ENCODE measurements at regions not wholly inside any gene's neighbourhood (a gene's known extent, or its start where the extent isn't known, plus 50 kb on each side); places are given as distances from the start of the nearest gene placed in this dataset.

DNA sequence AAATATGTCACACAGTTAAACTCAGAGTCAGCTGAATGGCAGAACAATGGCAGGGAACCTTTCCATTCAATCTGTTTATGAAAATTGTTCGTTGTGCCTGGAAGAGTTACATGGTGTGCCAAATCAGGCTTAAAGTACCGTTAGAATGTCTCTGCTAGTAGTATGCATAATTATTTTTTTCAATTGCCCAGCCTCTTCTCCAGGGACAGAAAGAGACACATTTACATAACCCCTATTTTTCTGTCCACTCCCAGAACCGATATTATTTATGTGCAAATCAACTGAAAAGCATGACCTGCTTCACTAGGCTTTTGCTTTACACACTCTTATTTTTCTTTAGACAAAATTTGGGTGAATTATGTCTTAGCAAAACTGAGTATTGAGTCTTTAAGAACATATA lies 459.1 kb downstream of the EFNA5 start:
- intact Hi-C loops (cut with DNase I) = no loop called here
- H3K27me3 ChIP-seq (ENCODE audit: insufficient read depth in 3 of 3, low read length in 2 of 3) = no peaks in the 10 kb centered on the region
- no peak overlapping the region for H3K27ac ChIP-seq
- TF ChIP-seq, protein P1, sequence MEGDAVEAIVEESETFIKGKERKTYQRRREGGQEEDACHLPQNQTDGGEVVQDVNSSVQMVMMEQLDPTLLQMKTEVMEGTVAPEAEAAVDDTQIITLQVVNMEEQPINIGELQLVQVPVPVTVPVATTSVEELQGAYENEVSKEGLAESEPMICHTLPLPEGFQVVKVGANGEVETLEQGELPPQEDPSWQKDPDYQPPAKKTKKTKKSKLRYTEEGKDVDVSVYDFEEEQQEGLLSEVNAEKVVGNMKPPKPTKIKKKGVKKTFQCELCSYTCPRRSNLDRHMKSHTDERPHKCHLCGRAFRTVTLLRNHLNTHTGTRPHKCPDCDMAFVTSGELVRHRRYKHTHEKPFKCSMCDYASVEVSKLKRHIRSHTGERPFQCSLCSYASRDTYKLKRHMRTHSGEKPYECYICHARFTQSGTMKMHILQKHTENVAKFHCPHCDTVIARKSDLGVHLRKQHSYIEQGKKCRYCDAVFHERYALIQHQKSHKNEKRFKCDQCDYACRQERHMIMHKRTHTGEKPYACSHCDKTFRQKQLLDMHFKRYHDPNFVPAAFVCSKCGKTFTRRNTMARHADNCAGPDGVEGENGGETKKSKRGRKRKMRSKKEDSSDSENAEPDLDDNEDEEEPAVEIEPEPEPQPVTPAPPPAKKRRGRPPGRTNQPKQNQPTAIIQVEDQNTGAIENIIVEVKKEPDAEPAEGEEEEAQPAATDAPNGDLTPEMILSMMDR (IDR thresholded peaks at IDR 0.05) = no peak
- H3K4me3 ChIP-seq = no peak overlapping the region
- DNase-seq (no peak), ATAC-seq (no peak)
- 43 to 56% (median 43%) methylated on average over 3 of the region's 3 CpGs for WGBS, 3 donors
- H3K9me3 ChIP-seq = no peaks in the 10 kb centered on the region
- no peaks in the 10 kb centered on the region for H3K36me3 ChIP-seq (ENCODE audit: insufficient read depth in 1 of 2, low read depth in 1 of 2)
- peaks cover 5% of the 10 kb centered on the region for H3K4me1 ChIP-seq

DNA sequence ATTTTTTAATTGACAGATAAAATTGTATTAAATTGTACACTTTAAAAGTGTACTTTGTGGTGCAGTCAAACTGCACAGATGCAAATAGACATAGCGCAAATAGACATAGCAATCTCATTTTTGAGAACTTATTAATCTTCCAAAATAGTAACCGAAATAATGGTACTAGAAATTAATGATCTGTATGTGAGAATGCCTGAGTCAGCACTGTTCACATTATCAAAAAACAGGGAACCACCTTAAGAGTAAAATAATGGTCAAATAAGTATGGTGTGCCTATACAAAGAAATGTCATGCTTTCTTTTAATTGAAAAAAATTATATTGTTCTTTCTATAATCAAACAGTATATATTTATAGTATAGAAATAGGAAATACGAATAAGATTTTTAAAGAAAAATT lies 461.9 kb downstream of the EFNA5 start:
- peaks cover 7% of the 10 kb centered on the region for H3K4me1 ChIP-seq
- H3K4me3 ChIP-seq = no peak overlapping the region
- no peak for ATAC-seq
- no peaks in the 10 kb centered on the region for H3K36me3 ChIP-seq (ENCODE audit: insufficient read depth in 1 of 2, low read depth in 1 of 2)
- DNase-seq = no peak
- intact Hi-C loops (cut with DNase I) = no loop called here
- H3K27me3 ChIP-seq (ENCODE audit: insufficient read depth in 3 of 3, low read length in 2 of 3) = no peaks in the 10 kb centered on the region
- TF ChIP-seq, protein P1 (IDR thresholded peaks at IDR 0.05) = no peak
- 94 to 97% (median 96%) methylated on average over 3 of the region's 3 CpGs for WGBS, 3 donors
- no peaks in the 10 kb centered on the region for H3K9me3 ChIP-seq
- H3K27ac ChIP-seq = no peak overlapping the region

- ATAC-seq = no peak
- 57 to 70% (median 58%) methylated on average over 5 of the region's 5 CpGs for WGBS, 3 donors
Observed at GRCh38 chr5:107204413-107204812, 466.3 kb downstream of the EFNA5 start.

DNA sequence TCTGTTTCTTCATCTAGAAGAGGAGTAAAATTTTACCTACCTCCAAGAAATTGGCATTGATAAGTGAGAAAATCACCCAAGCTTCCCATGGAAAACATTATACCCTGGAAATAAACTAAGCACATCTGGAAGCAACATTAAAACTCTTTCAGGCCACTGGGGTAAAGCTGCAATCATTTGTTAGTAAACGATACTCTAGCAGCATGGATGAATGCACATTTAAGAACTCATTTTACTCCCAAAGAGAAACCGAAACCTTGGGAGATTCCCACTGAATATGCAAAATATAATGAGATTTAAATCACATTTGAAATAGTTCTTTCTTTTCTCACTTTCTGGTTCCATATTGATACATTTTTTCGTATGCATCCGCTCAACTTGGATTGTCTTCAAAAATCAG lies 467.5 kb downstream of the EFNA5 start:
- intact Hi-C loops (cut with DNase I) = no loop called here
- no peak overlapping the region for H3K4me3 ChIP-seq

More at GRCh38 chr5:107204413-107204812, 466.3 kb downstream of the EFNA5 start:
- TF ChIP-seq, protein P1 (IDR thresholded peaks at IDR 0.05) = no peak
- no peaks in the 10 kb centered on the region for H3K9me3 ChIP-seq
- no peak for DNase-seq
- H3K4me1 ChIP-seq = peaks cover 7% of the 10 kb centered on the region
- no peak overlapping the region for H3K27ac ChIP-seq
- intact Hi-C loops (cut with DNase I) = no loop called here
- H3K4me3 ChIP-seq = peak overlapping the region; percentile 4
- H3K27me3 ChIP-seq (ENCODE audit: insufficient read depth in 3 of 3, low read length in 2 of 3) = no peaks in the 10 kb centered on the region
- H3K36me3 ChIP-seq (ENCODE audit: insufficient read depth in 1 of 2, low read depth in 1 of 2) = no peaks in the 10 kb centered on the region

GRCh38 chr5:107199756-107200155 lies 471.0 kb downstream of the EFNA5 start:
- Histone ChIP-seq H3K9me3 (no peaks in the 10 kb centered on the region), H3K27ac (no peak overlapping the region), H3K36me3 (ENCODE audit: insufficient read depth in 1 of 2, low read depth in 1 of 2) (no peaks in the 10 kb centered on the region), H3K4me3 (no peak overlapping the region), H3K27me3 (ENCODE audit: insufficient read depth in 3 of 3, low read length in 2 of 3) (no peaks in the 10 kb centered on the region), H3K4me1 (peaks cover 2% of the 10 kb centered on the region)
- TF ChIP-seq, protein P1 (IDR thresholded peaks at IDR 0.05) = no peak
- WGBS, 3 donors = 76 to 83% (median 80%) methylated on average over 4 of the region's 4 CpGs
- intact Hi-C loops (cut with DNase I) = no loop called here
- DNase-seq = no peak
- ATAC-seq = no peak

More for the DNA sequence above, 467.5 kb downstream of the EFNA5 start:
- no peaks in the 10 kb centered on the region for H3K27me3 ChIP-seq (ENCODE audit: insufficient read depth in 3 of 3, low read length in 2 of 3)
- WGBS, 3 donors = 68 to 78% (median 71%) methylated on average over 4 of the region's 4 CpGs
- H3K4me1 ChIP-seq = peaks cover 7% of the 10 kb centered on the region
- DNase-seq (no peak), ATAC-seq (no peak)
- H3K9me3 ChIP-seq = no peaks in the 10 kb centered on the region
- H3K36me3 ChIP-seq (ENCODE audit: insufficient read depth in 1 of 2, low read depth in 1 of 2) = no peaks in the 10 kb centered on the region
- TF ChIP-seq, protein P1 (IDR thresholded peaks at IDR 0.05) = no peak
- H3K27ac ChIP-seq = no peak overlapping the region
